Skin of body (tissue), 1 donor: ENCODE measurements at regions not wholly inside any gene's neighbourhood (a gene's known extent, or its start where the extent isn't known, plus 50 kb on each side); places are given as distances from the start of the nearest gene placed in this dataset.
A peak's percentile ranks its signal among the peaks of the same experiment; 100 is the strongest.

Experiments used
- DNase-seq: peaks from one replicate; lab custom pipeline; 2025; lab: John Stamatoyannopoulos, UW

DNA sequence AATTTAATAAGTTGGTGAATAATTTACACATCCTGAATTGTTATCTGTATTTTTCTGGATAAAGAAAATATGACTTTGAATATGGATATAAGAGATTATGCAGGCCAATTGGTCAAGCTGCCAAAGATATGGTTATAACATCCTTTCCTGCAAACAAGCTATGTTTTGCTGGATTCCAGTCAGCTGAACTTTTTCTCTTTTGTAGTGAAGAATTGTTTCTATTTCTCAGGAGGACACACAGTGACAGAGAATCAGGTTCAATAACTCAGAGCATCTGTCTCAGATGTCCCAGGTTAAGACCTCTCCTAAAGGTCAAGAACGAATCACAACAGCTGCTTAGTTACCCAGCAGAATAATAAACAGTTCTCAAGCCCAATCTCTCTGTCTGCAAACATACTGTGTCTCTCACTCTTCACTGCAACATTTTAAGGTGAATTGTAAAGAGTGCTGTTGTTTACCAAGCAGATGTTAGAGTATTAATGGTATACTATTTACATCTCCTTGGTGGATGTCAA is 189.5 kb upstream of the ANKRD50 start:
- peak; percentile 6 for DNase-seq

DNA sequence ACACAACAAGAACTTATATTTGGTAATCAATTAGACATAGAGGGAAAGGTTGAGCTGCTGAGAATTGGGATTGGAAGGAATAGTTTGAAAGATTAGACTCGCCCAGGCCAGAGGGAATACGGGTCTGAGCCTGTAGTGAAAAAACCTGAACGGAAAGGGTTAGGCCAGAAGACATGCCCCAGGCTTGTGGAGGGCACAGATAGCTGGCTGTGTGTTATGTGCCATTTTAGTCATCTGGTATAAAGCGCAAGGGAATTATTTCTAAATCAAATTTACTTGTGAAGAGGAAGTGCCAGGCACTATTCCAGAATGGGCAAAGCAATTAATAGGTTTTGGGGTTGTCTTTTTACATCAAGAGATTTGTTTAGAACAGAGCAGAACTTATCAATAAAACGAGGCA is 187.5 kb upstream of the ANKRD50 start:
- no peak for DNase-seq

DNA sequence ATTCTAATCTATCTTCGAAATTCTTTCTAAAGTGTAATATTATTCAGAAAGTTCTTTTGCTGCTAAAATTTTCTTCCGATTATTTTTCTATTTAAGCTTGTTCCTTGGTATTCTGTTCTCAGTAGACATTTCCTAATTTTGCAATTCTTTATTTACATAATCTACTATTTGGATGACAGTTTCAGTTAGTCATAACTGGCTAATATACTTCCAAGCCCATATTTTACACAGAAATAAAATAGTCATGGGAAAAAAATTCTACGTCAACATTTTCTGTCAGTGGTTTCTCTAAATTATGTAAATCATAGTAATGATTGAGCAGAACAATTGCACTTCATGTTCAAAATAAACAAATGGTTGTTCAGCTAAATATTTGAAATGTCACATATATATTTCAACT is 178.0 kb upstream of the ANKRD50 start:
- no peak for DNase-seq

DNA sequence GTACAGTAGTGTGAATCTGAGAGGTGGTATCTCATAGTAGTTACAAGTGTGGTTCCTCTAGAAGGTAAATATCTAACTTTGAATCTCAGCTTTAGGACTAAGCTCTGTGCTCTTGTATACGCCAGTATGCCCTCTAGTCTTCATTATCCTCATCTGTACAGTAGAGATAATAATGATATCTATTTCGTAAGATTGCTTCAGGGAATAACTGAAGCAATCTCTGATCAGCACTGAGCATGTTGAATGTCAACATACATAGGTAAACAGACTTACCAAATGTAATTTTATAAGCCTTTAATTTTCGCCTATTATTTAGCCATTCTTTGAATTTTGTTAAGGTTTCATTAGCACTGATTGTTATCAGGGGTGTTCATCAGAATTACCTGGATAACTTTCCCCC is 175.2 kb upstream of the ANKRD50 start:
- no peak for DNase-seq

DNA sequence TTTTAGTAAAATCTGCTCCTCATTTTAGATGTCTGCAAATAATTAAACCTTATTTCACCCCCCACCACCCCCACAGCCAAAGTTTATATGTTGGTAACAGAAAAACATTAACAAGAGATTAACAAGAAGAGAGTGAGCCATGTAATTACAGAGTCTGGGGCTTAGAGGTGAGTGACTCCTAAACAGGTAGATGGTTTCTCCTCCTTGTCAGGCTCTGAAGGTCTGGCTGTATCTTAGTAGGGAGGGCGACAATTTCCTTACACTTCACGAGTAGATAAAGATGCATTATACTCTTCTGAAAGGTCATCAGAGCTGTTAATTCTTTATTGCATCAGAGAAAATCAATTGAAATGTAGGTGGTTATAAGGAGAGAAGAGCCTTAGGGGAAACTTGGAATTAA is 171.8 kb upstream of the ANKRD50 start:
- DNase-seq, result no peak

DNA sequence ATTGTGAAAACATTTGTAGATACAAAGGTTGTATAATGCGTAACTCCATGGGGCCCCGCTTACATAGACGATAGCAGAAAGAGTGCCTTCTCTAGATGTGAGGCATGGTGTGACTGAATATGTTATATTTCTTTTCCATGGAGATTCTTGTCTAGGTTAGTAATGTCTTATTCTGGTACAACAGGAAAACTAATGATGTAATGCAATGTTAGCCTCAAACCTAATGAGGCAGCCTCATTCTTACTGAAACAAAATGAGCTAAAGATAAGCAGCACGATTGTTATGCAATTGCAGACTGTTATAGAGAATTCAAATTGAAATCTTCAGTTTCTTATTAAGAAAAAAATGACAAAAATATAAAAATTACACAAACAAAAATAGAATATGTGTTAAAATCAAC is 171.1 kb upstream of the ANKRD50 start:
- DNase-seq, result no peak

DNA sequence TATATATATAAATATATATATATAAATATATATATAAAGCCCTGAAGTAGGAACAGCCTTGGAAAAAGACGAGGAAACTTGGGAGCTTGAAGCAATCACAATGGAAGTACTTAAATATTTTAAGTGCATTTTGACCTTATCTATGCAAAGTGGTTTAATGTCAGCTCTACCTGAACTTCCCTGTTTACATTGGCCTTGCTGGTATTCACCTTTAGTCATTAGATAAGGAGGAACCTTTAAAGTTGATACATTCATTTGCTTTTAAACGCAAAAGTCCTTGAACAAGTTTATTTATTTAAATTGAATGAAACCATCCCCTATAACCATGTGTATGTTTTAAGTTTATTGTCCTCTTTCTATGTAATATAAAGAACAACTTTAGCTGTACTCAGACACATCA is 166.7 kb upstream of the ANKRD50 start:
- DNase-seq, result no peak

DNA sequence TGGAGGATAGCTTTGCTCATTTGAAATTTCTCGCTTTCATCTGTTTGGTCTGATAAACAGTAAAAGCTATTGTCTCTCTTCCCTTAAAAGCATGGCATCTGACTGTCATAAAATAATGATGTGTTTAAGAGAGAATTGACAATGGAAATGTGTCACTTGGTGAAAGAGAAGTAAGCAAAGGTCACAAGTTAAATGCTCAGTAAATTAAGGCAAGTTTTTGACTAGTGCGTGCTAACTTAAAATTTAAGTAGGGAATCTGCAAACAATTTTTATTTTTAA is 161.6 kb upstream of the ANKRD50 start:
- DNase-seq, result no peak

DNA sequence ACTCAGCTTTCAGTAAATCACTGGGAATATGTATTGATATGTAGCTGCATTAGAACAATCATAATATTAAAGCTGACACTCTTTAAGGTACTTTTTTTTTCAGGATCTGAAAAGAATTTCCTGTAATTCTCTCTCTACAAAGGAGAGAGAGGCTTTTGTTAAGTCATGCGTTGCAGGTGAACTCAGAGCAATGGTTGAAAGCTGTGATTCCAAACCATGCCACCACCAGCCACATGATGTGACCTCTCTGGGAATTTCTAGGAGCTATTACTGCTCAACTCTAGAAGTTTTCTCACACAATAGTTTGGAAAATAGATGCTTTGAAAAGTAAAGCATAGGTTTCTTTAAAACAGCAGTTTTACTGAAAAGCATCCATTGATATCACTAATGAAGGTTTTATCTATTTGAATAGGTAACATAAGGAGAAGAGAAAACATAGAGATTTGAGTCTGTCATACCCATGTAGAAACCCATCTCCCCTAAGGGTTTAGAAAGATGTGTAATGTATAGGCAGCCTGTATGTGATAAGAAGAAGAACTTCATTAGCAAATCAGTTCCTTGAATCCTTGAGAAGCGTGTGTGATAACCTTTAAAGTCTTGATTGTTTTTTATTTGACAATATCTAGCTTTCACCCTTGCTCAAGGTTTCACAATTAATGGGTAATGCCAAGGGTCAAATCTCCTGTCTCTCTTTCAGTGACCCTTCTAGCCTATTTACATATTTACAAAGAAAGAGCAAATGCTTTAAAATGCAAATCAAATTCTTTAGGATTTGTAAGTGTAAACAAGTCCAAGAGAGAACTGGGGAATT is 161.0 kb upstream of the ANKRD50 start:
- DNase-seq, result no peak

DNA sequence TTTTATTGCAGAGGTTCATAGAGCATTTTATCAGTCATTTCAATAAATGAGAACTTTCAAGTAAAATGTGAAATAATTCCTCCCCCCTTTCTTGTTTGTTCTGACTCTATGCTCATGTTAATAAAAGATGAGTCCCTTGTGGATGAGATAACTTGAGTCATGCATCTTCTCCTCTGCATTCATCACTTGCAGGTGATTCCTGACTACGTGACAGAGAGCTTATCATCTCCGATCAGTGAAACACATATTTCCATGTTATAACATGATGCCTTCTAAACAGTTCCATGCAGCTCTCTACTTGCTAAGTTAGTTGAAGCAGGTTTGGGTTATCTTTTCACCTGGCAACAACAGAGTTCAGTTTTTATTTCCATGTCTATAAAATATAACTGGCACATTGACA is 160.1 kb upstream of the ANKRD50 start:
- DNase-seq, result no peak

DNA sequence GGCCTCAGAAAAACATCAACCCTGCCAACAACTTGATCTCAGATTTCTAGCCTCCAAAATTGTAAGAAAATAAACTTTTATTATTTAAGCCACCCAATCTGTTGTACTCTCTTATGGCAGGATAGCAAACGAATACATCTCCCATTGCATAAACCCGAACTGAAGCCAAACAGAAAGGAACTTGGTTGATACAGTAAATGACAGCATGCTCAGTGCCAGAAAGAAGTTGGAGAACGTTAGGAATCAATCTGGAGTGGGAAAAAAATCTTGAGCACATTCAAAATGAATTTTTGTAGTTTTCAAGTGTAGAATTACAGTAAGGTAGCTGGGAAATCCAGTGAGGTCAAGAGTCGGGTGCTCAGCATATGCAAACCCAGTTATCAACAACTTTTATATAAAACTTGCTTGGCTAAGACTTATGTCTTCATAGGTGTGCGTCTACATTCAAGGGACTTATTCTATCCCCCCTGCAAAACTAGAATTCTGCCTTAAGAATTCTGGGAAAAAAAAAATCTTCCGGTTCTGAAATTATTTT is 157.5 kb upstream of the ANKRD50 start:
- DNase-seq, result no peak

DNA sequence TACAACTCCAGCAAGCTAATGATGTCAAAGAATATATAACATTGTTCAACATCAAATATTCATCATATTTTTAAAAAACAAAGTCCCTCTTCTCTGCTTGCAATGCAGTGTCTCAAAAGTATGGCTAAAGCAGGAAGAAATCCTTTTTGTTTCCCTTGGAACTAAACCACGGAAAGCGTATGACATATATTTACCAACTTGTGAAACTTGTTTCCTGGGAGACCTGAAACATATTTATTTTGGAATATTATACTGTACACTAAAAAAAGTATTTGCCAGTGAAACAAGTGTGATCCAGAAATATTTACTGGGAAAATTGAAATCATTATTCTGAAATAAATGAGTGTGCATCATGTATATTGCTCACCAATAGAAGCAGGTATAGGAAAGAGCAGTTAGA is 156.0 kb upstream of the ANKRD50 start:
- DNase-seq, result no peak

DNA sequence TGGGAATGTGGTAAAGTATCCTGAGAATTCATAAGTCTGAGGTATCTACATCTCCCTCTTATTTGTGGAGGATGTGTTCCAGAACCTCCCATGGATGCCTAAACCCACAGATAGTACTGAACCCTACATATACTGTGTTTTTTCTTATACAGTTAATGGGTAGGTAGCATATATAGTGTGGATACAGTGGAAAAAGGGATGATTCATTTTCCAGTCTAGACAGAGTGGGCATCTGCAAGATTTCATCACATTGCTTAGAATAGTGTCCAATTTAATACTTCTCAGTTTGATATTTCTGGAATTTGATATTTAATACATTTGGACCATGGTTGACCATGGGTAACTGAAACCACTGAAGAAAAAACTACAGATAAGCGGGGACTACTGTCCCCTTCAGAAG is 155.0 kb upstream of the ANKRD50 start:
- no peak for DNase-seq

DNA sequence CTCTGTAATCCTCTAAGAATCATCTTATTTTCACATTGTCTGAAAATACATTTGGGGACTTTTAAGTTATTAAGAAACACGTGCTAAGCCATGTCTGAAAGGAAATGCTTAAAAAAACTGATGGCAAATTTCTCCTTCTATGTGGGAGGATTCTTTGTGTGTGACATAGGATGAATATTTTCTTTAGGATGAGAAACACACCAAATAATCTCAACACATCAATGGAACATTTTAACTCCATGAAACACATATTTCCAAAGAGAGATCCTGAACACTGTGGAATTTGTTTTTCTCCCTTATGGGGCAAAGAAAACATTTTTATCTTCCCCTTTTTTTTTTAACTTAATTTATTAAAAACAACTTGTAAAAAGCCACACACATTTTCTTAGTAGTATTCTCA is 153.8 kb upstream of the ANKRD50 start:
- no peak for DNase-seq

DNA sequence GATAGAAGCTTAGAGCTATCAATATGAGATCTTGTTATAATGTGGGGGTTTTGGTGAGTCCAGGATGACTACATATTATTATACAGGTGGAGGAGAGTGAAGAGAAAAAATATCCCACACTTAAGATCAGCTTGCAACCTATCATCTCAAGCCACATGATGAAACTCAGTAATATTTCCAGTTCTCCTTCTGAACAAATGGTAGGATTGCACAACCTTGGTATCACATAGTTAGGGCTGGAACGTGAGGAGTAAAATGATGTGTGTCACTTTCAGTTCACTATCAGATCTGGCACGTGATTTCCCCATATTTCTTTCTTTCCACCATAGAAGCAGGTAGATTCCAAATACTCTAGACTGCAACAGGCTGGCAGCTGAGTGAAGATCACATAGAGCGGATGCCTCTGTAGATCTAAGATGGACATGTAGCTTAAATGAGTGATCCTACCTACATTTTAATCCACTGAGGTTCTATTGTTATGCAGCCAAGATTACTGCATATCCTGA is 150.6 kb upstream of the ANKRD50 start:
- no peak for DNase-seq

DNA sequence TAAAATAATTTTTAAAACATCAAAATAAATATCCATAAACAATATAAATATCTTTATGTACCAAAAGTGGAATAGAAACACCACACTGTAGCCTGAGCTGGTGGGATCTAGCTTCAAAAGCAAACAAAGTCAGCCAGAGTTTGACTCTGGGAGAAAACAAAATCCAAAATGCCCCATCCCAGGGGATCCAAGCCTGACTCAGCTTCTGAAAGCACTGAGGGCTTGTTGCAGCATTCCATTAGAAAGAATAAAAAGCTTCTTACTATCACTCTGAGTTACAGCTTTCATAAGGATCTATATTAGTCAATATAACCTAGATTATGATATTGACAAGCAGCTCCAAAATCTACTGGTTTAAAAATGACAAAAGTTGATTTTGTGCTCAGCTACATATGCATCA is 149.7 kb upstream of the ANKRD50 start:
- no peak for DNase-seq

DNA sequence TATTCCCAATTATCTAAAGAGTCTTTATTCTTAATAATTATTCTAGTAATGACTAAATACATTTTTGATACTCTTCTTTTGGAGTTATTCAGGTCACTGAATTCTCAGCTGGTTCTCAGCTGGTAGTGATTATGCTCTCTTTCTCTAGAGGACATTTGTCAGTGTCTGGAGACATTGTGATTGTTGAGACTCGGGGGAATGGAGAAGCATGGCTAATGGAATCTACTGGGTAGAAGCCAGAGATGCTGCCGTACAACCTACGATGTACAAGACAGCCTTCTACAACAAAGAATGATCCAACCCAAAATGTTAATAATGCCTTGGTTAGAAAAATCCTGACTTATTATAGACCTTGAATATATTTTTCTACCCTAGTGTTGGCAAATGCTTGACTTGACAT is 149.2 kb upstream of the ANKRD50 start:
- no peak for DNase-seq

DNA sequence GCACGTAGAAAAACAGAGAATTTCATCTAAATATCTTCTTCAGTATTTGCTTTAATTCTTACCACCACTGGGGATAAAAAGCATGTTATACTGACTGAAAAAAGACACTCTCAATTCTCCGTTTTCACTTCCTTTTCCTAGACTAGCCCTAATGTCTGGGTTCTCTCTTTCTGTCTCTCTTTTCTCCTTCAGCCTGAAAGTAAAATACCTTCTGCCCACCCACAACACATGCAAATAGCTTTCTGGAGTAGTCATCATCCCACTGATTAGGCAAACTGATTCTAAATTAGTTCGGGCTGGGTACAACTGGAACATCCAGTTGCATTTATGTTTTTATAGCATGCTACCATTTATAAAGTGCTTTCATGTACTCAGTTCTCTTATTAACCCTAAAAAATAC is 142.4 kb upstream of the ANKRD50 start:
- DNase-seq, result no peak

DNA sequence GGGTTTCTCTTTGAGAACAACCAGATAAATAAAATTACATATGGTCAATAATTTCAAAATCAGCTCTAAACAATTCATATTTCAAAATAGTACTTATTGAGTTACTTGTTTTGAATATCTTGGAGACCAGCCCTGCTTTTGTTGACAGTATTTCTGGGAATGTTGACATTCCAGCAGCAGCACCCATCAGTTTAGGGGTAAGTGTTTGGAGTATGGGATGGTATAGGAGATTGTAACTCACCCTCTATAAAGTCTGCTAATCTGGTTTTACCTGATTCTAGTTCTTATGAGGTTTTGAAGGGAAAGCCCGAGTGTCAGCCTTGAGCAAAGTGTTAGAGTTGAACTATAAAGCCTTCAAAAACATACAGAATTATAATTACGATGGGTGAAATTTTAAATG is 139.2 kb upstream of the ANKRD50 start:
- DNase-seq, result no peak

DNA sequence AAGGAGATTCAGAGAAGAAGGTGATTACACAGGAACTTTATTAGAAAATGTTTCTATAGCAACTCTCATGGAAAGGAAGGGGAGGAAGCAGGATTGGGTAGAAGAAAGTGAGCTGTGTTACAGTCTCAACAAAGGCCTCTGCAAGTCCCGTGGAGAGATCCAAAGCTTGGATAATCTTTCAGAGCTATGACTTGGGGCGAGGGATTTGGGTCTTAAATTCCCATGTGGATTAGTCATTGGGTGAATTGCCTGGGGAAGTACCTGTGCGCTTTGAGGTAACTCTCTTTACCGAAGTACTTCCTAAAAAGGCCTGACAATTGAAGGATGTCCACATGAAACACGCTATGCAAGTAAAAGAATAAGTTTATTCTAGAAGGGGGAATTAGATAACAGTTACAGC is 133.8 kb upstream of the ANKRD50 start:
- no peak for DNase-seq

DNA sequence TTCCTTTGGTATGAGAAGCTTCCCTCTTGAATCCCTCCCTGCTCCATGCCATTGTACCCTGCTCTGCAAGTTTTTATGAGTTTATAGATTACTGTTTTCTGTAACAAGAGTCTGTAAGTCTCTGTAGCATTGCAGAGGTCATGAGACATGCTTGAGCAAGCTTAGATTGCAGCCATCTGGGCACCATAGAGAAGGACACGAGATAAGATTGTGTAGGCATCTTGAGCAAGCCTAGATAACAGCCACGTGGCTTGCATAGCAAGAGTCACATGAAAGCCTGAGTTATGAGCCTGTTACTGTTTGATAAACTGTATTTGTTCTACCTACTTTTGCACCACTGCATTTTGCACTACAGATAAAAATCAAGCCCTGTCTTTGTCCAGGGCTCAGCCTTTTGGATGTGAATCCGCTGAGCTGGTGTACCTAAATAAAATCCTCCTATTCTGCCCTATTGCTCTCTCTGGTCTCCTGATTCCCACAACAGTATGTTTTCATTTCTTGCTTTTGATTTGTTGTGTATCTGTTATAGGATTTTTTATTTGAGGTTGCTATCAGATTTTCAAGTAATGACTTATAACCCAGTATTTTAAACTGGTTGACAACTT is 127.4 kb upstream of the ANKRD50 start:
- DNase-seq, result no peak

DNA sequence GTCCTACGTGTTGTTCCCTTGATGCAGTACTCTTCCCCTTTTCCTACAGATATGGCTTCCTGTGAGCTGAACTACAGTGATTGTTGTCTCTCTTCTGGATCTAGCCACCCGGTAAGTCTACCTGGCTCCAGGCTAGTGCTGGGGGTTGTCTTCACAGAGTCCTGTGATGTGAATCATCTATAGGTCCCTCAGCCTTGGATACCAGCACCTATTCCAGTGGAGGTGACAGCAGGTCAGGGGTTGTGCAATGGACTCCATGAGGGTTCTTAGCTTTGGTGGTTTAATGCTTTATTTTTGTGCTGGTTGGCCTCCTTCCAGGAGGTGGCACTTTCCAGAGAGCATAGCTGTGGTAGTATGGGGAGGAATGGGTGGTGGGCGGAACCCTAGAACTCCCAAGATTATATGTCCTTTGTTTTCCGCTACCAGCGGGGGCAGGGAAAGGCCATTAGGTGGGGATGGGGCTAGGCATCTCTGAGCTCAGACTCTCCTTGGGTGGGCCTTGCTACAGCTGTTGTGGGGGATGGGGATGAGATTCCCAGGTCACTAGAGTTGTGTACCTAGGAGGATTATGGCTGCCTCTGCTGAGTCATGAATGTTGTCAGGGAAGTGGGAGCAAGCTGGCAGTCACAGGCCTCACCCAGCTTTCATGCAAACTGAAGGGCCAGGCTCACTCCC is 121.4 kb upstream of the ANKRD50 start:
- DNase-seq, result no peak
